ENCODE measurements at regions not wholly inside any gene's neighbourhood (a gene's known extent, or its start where the extent isn't known, plus 50 kb on each side); places are given as distances from the start of the nearest gene placed in this dataset.

DNA sequence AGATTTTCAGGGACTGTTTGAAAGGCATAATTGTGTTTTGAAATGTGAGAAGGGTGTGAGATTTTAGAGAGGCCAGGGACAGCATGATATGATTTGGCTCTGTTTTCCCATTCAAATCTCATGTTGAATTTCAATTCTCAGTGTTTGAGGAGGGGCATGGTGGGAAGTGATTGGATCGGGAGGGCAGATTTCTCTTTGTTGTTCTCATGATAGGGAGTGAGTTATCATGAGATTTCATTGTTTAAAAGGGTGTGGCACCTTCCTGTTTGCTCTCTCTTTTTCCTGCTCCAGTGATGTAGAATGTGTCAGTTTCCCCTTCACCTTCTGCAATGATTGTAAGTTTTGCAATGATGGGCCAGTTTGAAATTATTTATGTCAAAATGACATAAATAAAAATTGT, 113.0 kb upstream of the PCDH15 start:
- no peak for DNase-seq

DNA sequence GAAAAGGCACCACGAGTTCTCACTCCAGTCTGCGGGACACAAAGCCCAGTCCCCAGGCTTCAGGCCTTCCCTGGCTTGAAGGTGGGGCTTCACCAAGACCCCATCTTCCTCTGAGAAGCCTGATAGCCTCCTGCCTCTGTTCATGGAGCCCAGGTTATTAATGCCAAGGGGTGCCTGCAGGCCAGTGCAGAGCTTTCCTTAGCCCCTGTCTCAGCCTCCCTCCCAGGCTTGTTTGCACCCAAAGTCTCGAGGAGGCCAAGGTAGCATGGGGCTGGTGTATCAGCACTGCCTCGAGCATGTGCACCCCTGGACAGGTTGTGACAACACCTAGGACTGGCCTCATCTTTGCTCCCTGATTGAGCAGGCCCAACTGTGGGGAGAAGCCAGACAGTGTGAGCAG, 108.1 kb upstream of the PCDH15 start:
- no peak for DNase-seq

DNA sequence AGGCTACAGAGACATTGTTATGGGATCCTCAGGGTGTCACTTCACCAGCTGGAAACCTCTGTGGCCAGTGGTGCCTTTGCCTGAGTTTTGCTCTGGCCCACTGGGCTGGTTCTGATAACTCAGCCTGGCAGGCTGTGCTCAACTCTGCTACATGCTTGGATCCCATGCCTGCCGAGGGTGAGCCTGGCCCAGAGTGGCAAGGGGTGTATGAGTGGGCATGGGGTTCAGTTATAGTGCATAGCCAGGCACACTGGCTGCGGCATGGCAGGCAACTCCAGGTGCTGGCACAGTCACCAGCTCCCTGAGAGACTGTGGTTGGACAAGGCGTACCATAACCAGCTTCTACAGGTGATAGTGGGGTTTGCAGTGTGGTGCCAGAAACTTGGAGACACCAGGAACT, 107.0 kb upstream of the PCDH15 start:
- no peak for DNase-seq

DNA sequence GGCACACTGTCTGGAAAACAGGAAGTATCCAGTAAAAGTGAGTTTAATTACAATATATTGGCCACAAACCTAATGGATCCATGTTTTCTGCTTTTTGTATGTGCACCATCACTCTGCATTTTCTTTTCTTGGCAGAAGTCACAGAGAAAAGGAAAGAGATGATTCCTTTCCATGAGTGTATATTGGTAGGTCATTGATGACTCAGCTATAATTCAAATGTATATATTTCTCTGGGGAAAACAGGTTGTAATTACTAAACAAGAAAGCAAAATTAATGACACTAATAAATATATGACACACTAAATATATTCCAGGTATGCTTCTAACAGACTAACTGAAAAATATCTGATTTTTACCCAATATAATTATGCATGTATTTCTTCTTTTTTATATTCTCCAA, 105.9 kb upstream of the PCDH15 start:
- no peak for DNase-seq

DNA sequence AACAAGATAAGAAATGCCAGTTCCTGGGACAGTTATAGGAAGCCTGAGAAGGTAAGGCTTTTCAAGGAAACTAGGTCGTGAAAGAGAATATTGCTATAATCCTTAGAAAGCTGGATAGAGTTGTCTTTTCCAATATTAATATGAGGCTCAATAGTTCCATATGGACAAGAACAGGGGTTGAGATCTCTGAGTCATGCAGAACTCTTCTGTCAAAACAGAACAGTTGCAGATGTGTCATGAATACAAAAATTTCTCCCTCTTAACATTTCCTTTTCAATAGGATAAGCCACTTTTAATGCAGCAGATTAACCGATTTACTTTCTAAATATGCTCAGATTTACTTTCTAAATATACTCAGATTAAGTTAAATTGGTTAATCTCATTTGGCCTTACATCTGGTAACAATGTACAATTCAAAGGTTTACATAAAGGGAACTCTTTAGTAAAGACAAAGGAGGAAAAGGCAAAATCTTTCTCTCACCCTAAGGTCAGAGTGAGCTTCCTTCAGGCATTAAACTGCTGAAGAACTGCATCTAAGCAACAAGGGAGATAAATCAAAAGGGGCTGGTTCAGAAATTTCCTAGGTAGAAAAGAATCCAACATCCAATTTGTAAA, 104.7 kb upstream of the PCDH15 start:
- DNase-seq: no peak

DNA sequence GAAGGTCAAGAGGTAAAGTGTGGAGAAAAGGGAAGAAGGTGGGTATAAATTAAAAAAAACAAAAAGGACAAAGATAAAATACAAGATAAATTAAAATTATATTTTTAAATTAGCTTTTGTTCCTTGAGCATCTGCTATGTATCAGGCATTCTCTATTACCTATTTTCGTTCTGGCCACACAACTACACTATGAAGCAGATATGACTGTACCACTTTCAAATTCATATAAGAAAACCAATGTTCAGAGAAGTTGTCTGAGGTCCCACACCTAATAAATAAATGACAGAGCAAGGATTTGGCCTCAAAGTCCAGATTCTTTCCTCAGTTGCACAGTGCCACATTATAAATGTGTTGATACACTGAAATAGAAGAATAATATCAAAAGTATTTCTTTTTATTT, 103.8 kb upstream of the PCDH15 start:
- no peak for DNase-seq

DNA sequence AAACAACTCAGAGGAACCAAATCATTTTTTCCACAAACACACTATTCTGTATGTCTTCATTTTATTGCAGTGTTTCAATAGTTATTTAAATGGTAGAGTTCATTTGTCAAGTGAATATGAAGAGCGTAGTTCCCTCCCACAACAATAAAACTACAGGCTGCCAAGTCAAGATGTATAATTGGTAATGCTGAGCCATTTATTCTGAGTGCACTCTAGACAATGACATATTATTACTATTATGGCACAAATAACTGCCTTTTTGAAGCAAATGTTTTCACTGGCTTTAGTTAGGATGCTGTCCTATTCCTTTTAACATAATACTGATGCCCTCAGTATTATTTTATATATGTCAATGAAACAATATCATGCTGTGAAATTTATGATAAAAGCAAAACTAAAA, 102.7 kb upstream of the PCDH15 start:
- DNase-seq: no peak

DNA sequence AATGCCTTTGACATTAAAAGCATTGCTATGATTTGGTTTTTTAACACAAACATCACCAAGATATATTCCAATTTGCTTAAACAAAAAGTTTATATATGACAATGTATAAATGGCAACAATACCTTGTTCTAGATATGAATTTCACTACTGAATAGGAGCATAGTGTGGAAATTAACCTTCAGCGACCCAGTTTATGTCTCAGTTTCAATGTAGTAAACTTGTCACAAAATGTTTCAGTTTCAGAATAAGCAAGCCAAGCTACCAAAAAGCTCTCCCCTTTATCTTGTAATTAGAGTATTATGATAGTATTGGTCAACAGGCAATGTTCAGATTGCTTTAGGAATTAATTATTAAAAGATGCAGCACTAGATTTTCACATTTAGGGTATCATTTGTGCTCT, 99.6 kb upstream of the PCDH15 start:
- DNase-seq: no peak

DNA sequence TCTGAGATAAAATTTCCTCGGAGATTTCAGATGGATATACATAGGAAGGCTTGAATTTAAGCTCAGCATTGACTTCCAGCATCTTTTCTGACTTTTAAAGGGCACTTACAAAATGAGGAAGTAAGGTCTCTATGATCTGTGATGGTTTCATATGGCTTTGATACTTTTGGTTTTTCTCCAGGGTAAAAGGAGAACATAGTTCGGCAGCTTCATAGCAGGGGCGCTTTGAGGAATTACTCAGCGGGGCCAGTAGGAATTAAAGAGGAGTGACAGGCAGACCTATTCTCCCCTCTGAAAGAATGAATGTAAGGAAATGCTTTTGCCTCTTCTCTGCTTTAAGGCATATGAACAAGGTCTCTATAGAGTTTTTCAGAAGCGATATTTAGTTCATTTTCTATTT, 80.0 kb upstream of the PCDH15 start:
- no peak for DNase-seq

DNA sequence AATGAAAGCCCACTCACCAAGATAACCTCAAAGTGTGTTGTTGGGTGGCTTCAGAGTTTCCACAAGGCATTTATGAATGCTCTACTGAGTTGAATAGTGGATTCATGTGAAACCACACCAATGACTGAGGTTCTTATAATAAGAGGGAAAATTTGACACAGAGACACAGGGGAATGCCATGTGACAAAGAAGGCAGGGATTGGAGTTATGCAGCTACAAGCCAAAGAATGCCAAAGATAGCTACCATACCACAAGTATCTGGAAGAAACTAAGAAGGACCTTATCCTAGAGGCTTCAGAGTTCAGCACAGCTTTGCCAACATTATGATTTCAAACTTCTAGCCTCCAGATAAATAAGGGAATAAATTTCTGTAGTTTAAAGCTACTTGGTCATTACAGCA, 68.0 kb upstream of the PCDH15 start:
- DNase-seq: no peak

DNA sequence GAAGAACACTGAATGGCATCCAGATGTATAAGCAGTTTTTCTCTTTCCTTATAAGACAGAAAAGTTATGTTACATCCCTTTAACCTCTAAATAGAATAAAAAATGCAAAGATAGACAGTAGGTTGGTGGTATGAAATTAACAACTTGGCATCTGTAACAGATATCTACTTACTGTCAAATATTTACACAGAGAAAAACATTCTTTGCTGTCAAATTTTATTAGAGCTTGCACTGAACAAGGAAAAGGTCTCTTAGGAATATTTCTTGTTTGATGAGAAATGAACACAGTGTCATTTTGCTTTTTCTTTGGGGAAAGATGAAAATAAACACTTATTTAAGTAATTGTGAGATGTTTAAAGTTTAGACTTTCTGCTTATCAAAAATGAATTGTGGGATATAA, 65.6 kb upstream of the PCDH15 start:
- no peak for DNase-seq

DNA sequence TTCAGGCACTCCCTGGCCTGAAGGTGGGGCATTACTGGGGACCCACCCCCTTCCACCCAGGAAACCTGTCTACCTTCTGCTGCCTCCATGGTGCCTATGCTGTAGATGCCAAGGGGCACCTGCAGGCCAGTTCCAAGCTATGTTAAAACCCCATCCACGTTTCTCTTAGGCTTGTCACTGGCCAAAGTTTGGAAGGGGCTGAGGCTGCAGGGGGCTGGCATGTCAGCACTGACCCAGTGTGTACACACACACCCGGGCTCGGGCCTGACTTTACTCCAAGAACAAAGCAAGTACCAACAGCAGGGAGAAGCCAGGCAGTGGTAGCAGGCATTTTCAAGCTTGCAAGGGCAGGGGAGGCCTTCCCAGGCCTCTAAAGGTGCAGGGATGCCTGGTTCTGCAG, 53.8 kb upstream of the PCDH15 start:
- DNase-seq: no peak

DNA sequence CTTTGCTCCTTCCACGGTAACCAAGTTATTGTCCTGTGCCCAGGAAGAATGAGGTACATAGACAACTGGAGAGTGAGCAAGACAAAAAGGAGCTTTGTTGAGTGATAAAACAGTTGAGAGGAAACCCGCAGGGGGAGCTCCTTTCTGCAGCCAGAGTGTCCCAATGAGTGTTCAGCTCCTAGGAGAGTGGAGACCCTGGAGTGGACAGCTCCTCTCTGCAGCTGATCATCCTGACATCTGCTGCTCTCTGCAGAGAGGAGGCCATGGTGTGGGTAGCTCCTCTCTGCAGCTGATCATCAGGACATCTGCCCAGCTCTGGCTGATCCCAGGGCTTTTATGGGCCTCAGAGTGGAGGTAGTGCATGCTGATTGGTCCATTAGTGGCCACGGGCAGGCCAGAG, 53.4 kb upstream of the PCDH15 start:
- DNase-seq: no peak

DNA sequence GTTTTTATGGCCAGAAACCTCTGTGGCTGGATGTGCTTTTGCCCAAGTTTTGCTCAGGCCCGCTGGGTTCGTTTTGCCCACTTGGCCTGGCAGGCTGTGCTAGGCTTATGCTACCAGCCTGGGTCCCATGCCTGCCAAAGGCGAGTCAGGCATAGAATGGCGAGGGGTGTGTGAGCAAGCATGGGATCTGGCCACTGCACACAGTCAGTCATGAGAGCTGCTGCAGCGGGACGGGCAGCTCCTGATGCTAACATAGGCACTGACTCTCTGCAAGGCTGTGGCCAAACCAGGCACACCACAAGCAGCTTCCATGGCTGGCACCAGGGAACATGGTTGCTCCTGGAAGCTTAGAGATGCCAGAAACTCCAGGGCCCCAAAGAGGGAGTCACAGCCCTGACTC, 52.9 kb upstream of the PCDH15 start:
- no peak for DNase-seq

All from fibroblast of skin of right quadriceps (primary cell).